HCT116 (cell line): ENCODE measurements at regions not wholly inside any gene's neighbourhood (a gene's known extent, or its start where the extent isn't known, plus 50 kb on each side); places are given as distances from the start of the nearest gene placed in this dataset.
A peak's percentile ranks its signal among the peaks of the same experiment; 100 is the strongest.

Source experiments
- ATAC-seq: fragments of 200-7000 bp; cut with Tn5 transposase; 2 replicates; pipeline ENCODE4 v1.9.1; 2020; ENCODE audit warnings: mild to moderate bottlenecking, moderate library complexity
- BruUV-seq: library from RNA; stranded (reverse); fragments of 400-500 nt; replicated peaks from 2 replicates; lab custom pipeline; 2021; lab: Mats Ljungman, UMichigan
- CTCF ChIA-PET: fragments of 300-600 bp; sonication (Branson Sonifier 250); formaldehyde crosslinking; loops from one replicate; lab custom pipeline; 2021; ENCODE audit warnings: antibody characterized with exemption; lab: Charles Lee
- POLR2A ChIA-PET: fragments of 300-600, 350-600 bp; sonication (Branson Sonifier 250); formaldehyde crosslinking; loops from one replicate; lab custom pipeline; 2021; ENCODE audit warnings: antibody characterized with exemption; lab: Charles Lee
- RAD21 ChIA-PET, 2 experiments: fragments of 300-600 bp; sonication (Branson Sonifier 250); formaldehyde crosslinking; loops; one replicate each; lab custom pipeline; 2023; ENCODE audit warnings: low total read pairs in 2 of 2; ENCODE audit not compliant: uncharacterized antibody in 2 of 2, unreplicated experiment in 2 of 2, low non-redundant PET in 1 of 2; lab: Charles Lee
- DNase-seq: peaks from one replicate; pipeline ENCODE4 v3.0.0-alpha.2; 2010; ENCODE audit warnings: low read depth, low spot score
- H2AFZ ChIP-seq: fragments of 200-600 bp; shearing (Covaris generic), sonication (generic); 2 replicates; pipeline ENCODE4 v1.6.1; 2017; ENCODE audit warnings: low read depth, mixed run types, mixed read lengths, antibody characterized with exemption, low read length; ENCODE audit not compliant: poor library complexity, severe bottlenecking
- H3K27ac ChIP-seq: 2 replicates; pipeline ENCODE4 v1.5.1; 2012; ENCODE audit warnings: low read depth, low read length
- H3K27me3 ChIP-seq: fragments of 200-600 bp; sonication (generic); 2 replicates; pipeline ENCODE4 v1.6.1; 2016; ENCODE audit warnings: mixed run types, low read length, mixed read lengths; ENCODE audit not compliant: insufficient read depth
- H3K36me3 ChIP-seq, 2 experiments: fragments of 200-500 bp in 1 of 2; fragments of 200-600 bp in 1 of 2; sonication (Bioruptor generic) in 1 of 2; sonication (generic) in 1 of 2; 2 replicates each; pipeline versions ENCODE4 v1.5.1 to v1.6.1; 2014 to 2016; ENCODE audit warnings: low read length in 2 of 2, inconsistent platforms in 1 of 2, mixed read lengths in 1 of 2, mixed run types in 1 of 2; ENCODE audit not compliant: insufficient read depth in 2 of 2, control insufficient read depth in 1 of 2
- H3K4me1 ChIP-seq, 2 experiments: fragments of 200-600 bp in 1 of 2; sonication (generic) in 1 of 2; 2 replicates each; pipeline versions ENCODE4 v1.5.1 to v1.6.1; 2012 to 2017; ENCODE audit warnings: low read length in 2 of 2, inconsistent platforms in 1 of 2, mild to moderate bottlenecking in 1 of 2, mixed read lengths in 1 of 2, mixed run types in 1 of 2, moderate library complexity in 1 of 2; ENCODE audit not compliant: insufficient read depth in 2 of 2, control insufficient read depth in 1 of 2
- H3K4me2 ChIP-seq: fragments of 200-600 bp; sonication (generic); 2 replicates; pipeline ENCODE4 v1.6.1; 2017; ENCODE audit warnings: mixed run types, low read length, mixed read lengths
- H3K4me3 ChIP-seq, 2 experiments: fragments of 200-600 bp in 1 of 2; sonication (generic) in 1 of 2; replicated peaks in 1 of 2; 2 replicates each; pipeline ENCODE4 v1.5.1; 2011 to 2016; ENCODE audit warnings: low read length in 2 of 2, control low read depth in 1 of 2, low read depth in 1 of 2, mild to moderate bottlenecking in 1 of 2, mixed read lengths in 1 of 2, mixed run types in 1 of 2
- H3K79me2 ChIP-seq: fragments of 200-600 bp; sonication (generic); 2 replicates; pipeline ENCODE4 v1.6.1; 2017; ENCODE audit warnings: mild to moderate bottlenecking, mixed run types, low read length, moderate library complexity, mixed read lengths; ENCODE audit not compliant: insufficient read depth
- H3K9ac ChIP-seq: fragments of 200-600 bp; sonication (generic); 2 replicates; pipeline ENCODE4 v1.6.1; 2016; ENCODE audit warnings: low read length, mixed read lengths
- H3K9me2 ChIP-seq: fragments of 200-600 bp; sonication (generic), shearing (Covaris generic); 2 replicates; pipeline ENCODE4 v1.6.1; 2017; ENCODE audit warnings: mixed run types, mild to moderate bottlenecking, moderate library complexity; ENCODE audit not compliant: insufficient read depth
- H3K9me3 ChIP-seq, 2 experiments: fragments of 200-500 bp in 1 of 2; fragments of 200-600 bp in 1 of 2; sonication (Bioruptor generic) in 1 of 2; sonication (generic) in 1 of 2; 2 replicates each; pipeline ENCODE4 v1.6.1; 2014 to 2017; ENCODE audit warnings: low read length in 2 of 2, mixed read lengths in 2 of 2, inconsistent platforms in 1 of 2, low read depth in 1 of 2, mild to moderate bottlenecking in 1 of 2, mixed run types in 1 of 2, moderate library complexity in 1 of 2; ENCODE audit not compliant: control insufficient read depth in 1 of 2, insufficient read depth in 1 of 2
- H4K20me1 ChIP-seq: fragments of 200-600 bp; sonication (generic), shearing (Covaris generic); 2 replicates; pipeline ENCODE4 v1.6.1; 2017; ENCODE audit warnings: mixed run types, mild to moderate bottlenecking, moderate library complexity; ENCODE audit not compliant: insufficient read depth
- EGR1 ChIP-seq: IDR thresholded peaks from 2 replicates; pipeline ENCODE4 v1.6.1; 2012; ENCODE audit warnings: low read depth
- ELF1 ChIP-seq: IDR thresholded peaks from 2 replicates; pipeline ENCODE4 v1.6.1; 2012; ENCODE audit warnings: low read depth, borderline replicate concordance
- EZH2phosphoT487 ChIP-seq: fragments of 200-600 bp; IDR thresholded peaks from 2 replicates; pipeline ENCODE4 v1.6.1; 2018; ENCODE audit warnings: antibody characterized with exemption, borderline replicate concordance
- JUND ChIP-seq: IDR thresholded peaks from 2 replicates; pipeline ENCODE4 v1.6.1; 2012
- POLR2A ChIP-seq: IDR thresholded peaks from 2 replicates; pipeline ENCODE4 v1.7.0; 2011; ENCODE audit warnings: borderline replicate concordance; ENCODE audit not compliant: insufficient read depth, insufficient read length; ENCODE audit errors: extremely low read depth
- RAD21 ChIP-seq: IDR thresholded peaks from 2 replicates; pipeline ENCODE4 v1.6.1; 2012; ENCODE audit warnings: low read depth, mild to moderate bottlenecking
- SRF ChIP-seq: IDR thresholded peaks from 2 replicates; pipeline ENCODE4 v1.6.1; 2012; ENCODE audit warnings: low read depth
- TCF7L2 ChIP-seq: IDR thresholded peaks from 2 replicates; pipeline ENCODE4 v1.7.0; 2011; ENCODE audit warnings: borderline replicate concordance, inconsistent platforms; ENCODE audit not compliant: insufficient read depth, insufficient read length; ENCODE audit errors: extremely low read depth
- ZBTB33 ChIP-seq: IDR thresholded peaks from 2 replicates; pipeline ENCODE4 v1.6.1; 2011; ENCODE audit warnings: mild to moderate bottlenecking, low read length, moderate library complexity; ENCODE audit not compliant: insufficient replicate concordance; ENCODE audit errors: extremely low read depth
- ZNF274 ChIP-seq: fragments of 200-500 bp; sonication (Bioruptor generic); IDR thresholded peaks from 2 replicates; pipeline ENCODE4 v1.6.1; 2014; ENCODE audit warnings: mild to moderate bottlenecking, low read depth, low read length, inconsistent platforms
- intact Hi-C: fragments of 100-400 bp; cut with micrococcal nuclease; formaldehyde crosslinking; loops from 2 replicates; pipeline ENCODE4 v1.10.0; 2022

- H4K20me1 ChIP-seq: no peaks in the 10 kb centered on the region
- H3K9me2 ChIP-seq: no peaks in the 10 kb centered on the region
- ChIA-PET POLR2A (no interaction called here), CTCF (no interaction called here), RAD21 (no interaction called here)
- TF ChIP-seq SRF: no peak
- TF ChIP-seq ELF1: no peak
- TF ChIP-seq JUND: no peak
- no peak for TF ChIP-seq ZNF274
- no peaks in the 10 kb centered on the region for H3K27me3 ChIP-seq
- ATAC-seq (no peak), DNase-seq (no peak)
- no peak overlapping the region for H3K4me3 ChIP-seq
- no peak overlapping the region for H3K27ac ChIP-seq
- H2AFZ ChIP-seq: no peak overlapping the region
- H3K79me2 ChIP-seq: no peaks in the 10 kb centered on the region
- H3K36me3 ChIP-seq: no peaks in the 10 kb centered on the region
- H3K9ac ChIP-seq: no peak overlapping the region
- intact Hi-C loops: no loop called here
- no TSS peak for BruUV-seq
- no peaks in the 10 kb centered on the region for H3K9me3 ChIP-seq
- H3K4me2 ChIP-seq: no peak overlapping the region
- peaks cover 0 to 2% of the 10 kb centered on the region in 2 experiments; a peak in 1 of 4 replicates for H3K4me1 ChIP-seq
Measured at GRCh38 chr4:111027526-111027925, 404.6 kb upstream of the PITX2 start.

- Histone ChIP-seq H3K4me3 (no peak overlapping the region), H4K20me1 (no peaks in the 10 kb centered on the region), H3K9me3 (no peaks in the 10 kb centered on the region), H2AFZ (peak overlapping the region; percentile 80), H3K4me1 (peaks cover 0 to 2% of the 10 kb centered on the region in 2 experiments; a peak in 1 of 4 replicates), H3K9me2 (no peaks in the 10 kb centered on the region), H3K27ac (no peak overlapping the region), H3K36me3 (no peaks in the 10 kb centered on the region), H3K27me3 (no peaks in the 10 kb centered on the region), H3K79me2 (no peaks in the 10 kb centered on the region), H3K9ac (no peak overlapping the region), H3K4me2 (no peak overlapping the region)
- intact Hi-C loops: no loop called here
- RAD21 ChIA-PET: no interaction called here
- ATAC-seq (no peak), DNase-seq (no peak)
- TF ChIP-seq POLR2A: no peak
- TF ChIP-seq EZH2phosphoT487: no peak
- TF ChIP-seq ELF1: no peak
- TF ChIP-seq SRF: no peak
- TF ChIP-seq RAD21: no peak
- no peak for TF ChIP-seq EGR1
- TF ChIP-seq ZBTB33: no peak
- no peak for TF ChIP-seq TCF7L2
- BruUV-seq: no TSS peak
- CTCF ChIA-PET: no interaction called here
- POLR2A ChIA-PET: no interaction called here
Measured at GRCh38 chr4:111028795-111029194, 405.9 kb upstream of the PITX2 start.
